ENCODE measurements at regions not wholly inside any gene's neighbourhood (a gene's known extent, or its start where the extent isn't known, plus 50 kb on each side); places are given as distances from the start of the nearest gene placed in this dataset.
A peak's percentile ranks its signal among the peaks of the same experiment; 100 is the strongest.

- intact Hi-C loops (cut with DNase I): no loop called here
- ATAC-seq (no peak), DNase-seq (no peak)
Measured at GRCh38 chr1:67555461-67556296, 125.5 kb upstream of the SERBP1 start.

- no peak for ATAC-seq
- DNase-seq: no peak
- intact Hi-C loops (cut with DNase I): no loop called here
Measured at GRCh38 chr1:67556297-67556900, 126.2 kb upstream of the SERBP1 start.

GRCh38 chr1:67557696-67558448 is 127.1 kb upstream of the GADD45A start:
- DNase-seq (no peak), ATAC-seq (no peak)
- intact Hi-C loops (cut with DNase I): no loop called here

GRCh38 chr1:67558449-67559193 is 126.4 kb upstream of the GADD45A start:
- intact Hi-C loops (cut with DNase I): no loop called here

GRCh38 chr1:67559222-67559700 is 125.7 kb upstream of the GADD45A start:
- peak; percentile 72 to 80 for ATAC-seq
- intact Hi-C loops (cut with DNase I): no loop called here
- peak; percentile 74 for DNase-seq

More at GRCh38 chr1:67558449-67559193, 126.4 kb upstream of the GADD45A start:
- ATAC-seq: no peak
- DNase-seq: no peak

GRCh38 chr1:67560580-67561255 is 124.3 kb upstream of the GADD45A start:
- intact Hi-C loops (cut with DNase I): loop anchor here (1.0 to 10.0 kb wide), 3 partner anchors 124 to 202 kb away; partner anchors contain the start of gene GADD45A (in 1 of the 2)
- no peak for ATAC-seq
- no peak for DNase-seq

GRCh38 chr1:67561704-67562113 is 123.3 kb upstream of the GADD45A start:
- DNase-seq (peak; percentile 91), ATAC-seq (peak; percentile 69 to 77)
- intact Hi-C loops (cut with DNase I): loop anchor here (1.0 to 10.0 kb wide), 3 partner anchors 123 to 201 kb away; partner anchors contain the start of gene GADD45A (in 1 of the 2)

- no peak for ATAC-seq
- intact Hi-C loops (cut with DNase I): loop anchor here (5.0 to 10.0 kb wide), 2 partner anchors 121 to 199 kb away; partner anchors contain the start of gene GADD45A (in 1 of the 2)
- no peak for DNase-seq
Measured at GRCh38 chr1:67563684-67564083, 121.3 kb upstream of the GADD45A start.

- peak; percentile 47 to 62 for ATAC-seq
- DNase-seq: peak; percentile 46
- intact Hi-C loops (cut with DNase I): loop anchor here (5.0 to 10.0 kb wide), 2 partner anchors 121 to 198 kb away; partner anchors contain the start of gene GADD45A (in 1 of the 2)
Measured at GRCh38 chr1:67564193-67564592, 120.8 kb upstream of the GADD45A start.

GRCh38 chr1:67566803-67567377 is 118.1 kb upstream of the GADD45A start:
- DNase-seq: no peak
- intact Hi-C loops (cut with DNase I): loop anchor here in 1 of 2 donors (10.0 kb wide), 1 partner anchor 118 kb away; the partner anchor contains the start of gene GADD45A
- no peak for ATAC-seq

- DNase-seq (peak; percentile 28), ATAC-seq (peak; percentile 22 to 88)
- intact Hi-C loops (cut with DNase I): no loop called here
Measured at GRCh38 chr1:67570486-67571143, 114.4 kb upstream of the GADD45A start.

GRCh38 chr1:67571406-67571805 is 113.6 kb upstream of the GADD45A start:
- DNase-seq (no peak), ATAC-seq (peak in 1 of 2 donors; percentile 18)
- intact Hi-C loops (cut with DNase I): no loop called here

GRCh38 chr1:67571901-67572593 is 113.0 kb upstream of the GADD45A start:
- ATAC-seq (peak in 1 of 2 donors; percentile 15), DNase-seq (no peak)
- intact Hi-C loops (cut with DNase I): no loop called here

- ATAC-seq (peak; percentile 43 to 64), DNase-seq (no peak)
- intact Hi-C loops (cut with DNase I): no loop called here
Measured at GRCh38 chr1:67572594-67573221, 112.3 kb upstream of the GADD45A start.

- intact Hi-C loops (cut with DNase I): no loop called here
- ATAC-seq (no peak), DNase-seq (no peak)
Measured at GRCh38 chr1:67573311-67573872, 111.6 kb upstream of the GADD45A start.

- DNase-seq: no peak
- ATAC-seq: no peak
- intact Hi-C loops (cut with DNase I): no loop called here
Measured at GRCh38 chr1:67574221-67574620, 110.8 kb upstream of the GADD45A start.
